ENCODE measurements at regions not wholly inside any gene's neighbourhood (a gene's known extent, or its start where the extent isn't known, plus 50 kb on each side); places are given as distances from the start of the nearest gene placed in this dataset.

- Histone ChIP-seq H3K79me2 (ENCODE audit: control insufficient read depth, insufficient read depth, low read length) (no peaks in the 10 kb centered on the region), H4K20me1 (ENCODE audit: control insufficient read depth, insufficient read depth, low read length, poor library complexity, severe bottlenecking) (no peaks in the 10 kb centered on the region), H2AFZ (ENCODE audit: insufficient read depth, low read depth, low read length, poor library complexity, severe bottlenecking) (no peak overlapping the region), H3K9me3 (ENCODE audit: control extremely low read depth in 1 of 3, control insufficient read depth in 2 of 3, insufficient read depth in 1 of 3, low read length in 2 of 3) (no peaks in the 10 kb centered on the region), H3K4me3 (ENCODE audit: control extremely low read depth in 1 of 5, extremely low read depth in 1 of 5, insufficient read depth in 1 of 5, low read depth in 2 of 5, low read length in 4 of 5) (no peak overlapping the region), H3K4me1 (ENCODE audit: control insufficient read depth in 2 of 2, insufficient read depth in 2 of 2, low read length in 2 of 2) (peaks cover 7 to 16% of the 10 kb centered on the region in 2 donors), H3K4me2 (replicated peaks; ENCODE audit: low read depth, low read length, poor library complexity, severe bottlenecking) (no peak overlapping the region), H3K36me3 (replicated peaks in 1 of 2; ENCODE audit: control extremely low read depth in 1 of 2, control insufficient read depth in 1 of 2, extremely low read depth in 1 of 2, insufficient read depth in 2 of 2, low read length in 1 of 2) (no peaks in the 10 kb centered on the region), H3K9ac (ENCODE audit: low read length) (no peak overlapping the region), H3K27ac (ENCODE audit: low read length in 2 of 2) (no peak overlapping the region), H3K27me3 (replicated peaks in 1 of 4; ENCODE audit: control extremely low read depth in 1 of 4, control insufficient read depth in 3 of 4, insufficient read depth in 4 of 4, low read length in 3 of 4) (no peaks in the 10 kb centered on the region)
- POLR2A ChIA-PET: no interaction called here
- H3K27ac Mint-ChIP-seq: no peak overlapping the region
- H3K4me1 Mint-ChIP-seq: peaks cover 21% of the 10 kb centered on the region
- no CpG with 5 or more reads among the region's 3 CpGs for WGBS (ENCODE audit: insufficient coverage)
- DNase-seq: no peak
- no peaks in the 10 kb centered on the region for H3K9me3 Mint-ChIP-seq (ENCODE audit: insufficient read depth)
- intact Hi-C loops (cut with micrococcal nuclease): no loop called here
- no peak for TF ChIP-seq CTCF (IDR thresholded peaks at IDR 0.05)
- no peak for TF ChIP-seq EZH2 (IDR thresholded peaks at IDR 0.05; ENCODE audit: borderline replicate concordance, insufficient read depth, low read depth, low read length, poor library complexity, severe bottlenecking)
- no peak overlapping the region for H3K4me3 Mint-ChIP-seq
- no peak for ATAC-seq (ENCODE audit: low read depth)
- CTCF ChIA-PET: interaction anchor here (1.4 to 1.6 kb wide), 2 partner anchors 14 to 86 kb away, joined by 3 to 4 read pairs; no protein-coding TSS in a partner anchor
- no peaks in the 10 kb centered on the region for H3K27me3 Mint-ChIP-seq
Measured at GRCh38 chr20:19907326-19908056, 109.7 kb upstream of the NAA20 start.

GRCh38 chr20:19908576-19908975 is 108.6 kb upstream of the NAA20 start:
- H3K4me1 ChIP-seq (ENCODE audit: control insufficient read depth in 2 of 2, insufficient read depth in 2 of 2, low read length in 2 of 2): peaks cover 1 to 6% of the 10 kb centered on the region in 2 donors
- ATAC-seq (ENCODE audit: low read depth): no peak
- peaks cover 14% of the 10 kb centered on the region for H3K4me1 Mint-ChIP-seq
- no peaks in the 10 kb centered on the region for H3K36me3 ChIP-seq (replicated peaks in 1 of 2; ENCODE audit: control extremely low read depth in 1 of 2, control insufficient read depth in 1 of 2, extremely low read depth in 1 of 2, insufficient read depth in 2 of 2, low read length in 1 of 2)
- H3K9me3 Mint-ChIP-seq (ENCODE audit: insufficient read depth): no peaks in the 10 kb centered on the region
- no peaks in the 10 kb centered on the region for H3K27me3 Mint-ChIP-seq
- DNase-seq: no peak
- H3K9ac ChIP-seq (ENCODE audit: low read length): no peak overlapping the region
- no peak overlapping the region for H3K4me3 ChIP-seq (ENCODE audit: control extremely low read depth in 1 of 5, extremely low read depth in 1 of 5, insufficient read depth in 1 of 5, low read depth in 2 of 5, low read length in 4 of 5)
- H3K27ac ChIP-seq (ENCODE audit: low read length in 2 of 2): no peak overlapping the region
- WGBS (ENCODE audit: insufficient coverage): 87% methylated on average over 3 of the region's 4 CpGs
- H2AFZ ChIP-seq (ENCODE audit: insufficient read depth, low read depth, low read length, poor library complexity, severe bottlenecking): no peak overlapping the region
- POLR2A ChIA-PET: no interaction called here
- H3K4me3 Mint-ChIP-seq: no peak overlapping the region
- TF ChIP-seq CTCF (IDR thresholded peaks at IDR 0.05) (no peak), EZH2 (IDR thresholded peaks at IDR 0.05; ENCODE audit: borderline replicate concordance, insufficient read depth, low read depth, low read length, poor library complexity, severe bottlenecking) (no peak)
- no peaks in the 10 kb centered on the region for H3K9me3 ChIP-seq (ENCODE audit: control extremely low read depth in 1 of 3, control insufficient read depth in 2 of 3, insufficient read depth in 1 of 3, low read length in 2 of 3)
- no peaks in the 10 kb centered on the region for H3K79me2 ChIP-seq (ENCODE audit: control insufficient read depth, insufficient read depth, low read length)
- no peak overlapping the region for H3K27ac Mint-ChIP-seq
- intact Hi-C loops (cut with micrococcal nuclease): no loop called here
- CTCF ChIA-PET: interaction anchor here (1.4 to 1.6 kb wide), 2 partner anchors 16 to 85 kb away, joined by 3 to 4 read pairs; no protein-coding TSS in a partner anchor
- no peak overlapping the region for H3K4me2 ChIP-seq (replicated peaks; ENCODE audit: low read depth, low read length, poor library complexity, severe bottlenecking)
- H4K20me1 ChIP-seq (ENCODE audit: control insufficient read depth, insufficient read depth, low read length, poor library complexity, severe bottlenecking): no peaks in the 10 kb centered on the region
- H3K27me3 ChIP-seq (replicated peaks in 1 of 4; ENCODE audit: control extremely low read depth in 1 of 4, control insufficient read depth in 3 of 4, insufficient read depth in 4 of 4, low read length in 3 of 4): no peaks in the 10 kb centered on the region
